ENCODE measurements at regions not wholly inside any gene's neighbourhood (a gene's known extent, or its start where the extent isn't known, plus 50 kb on each side); places are given as distances from the start of the nearest gene placed in this dataset.

DNA sequence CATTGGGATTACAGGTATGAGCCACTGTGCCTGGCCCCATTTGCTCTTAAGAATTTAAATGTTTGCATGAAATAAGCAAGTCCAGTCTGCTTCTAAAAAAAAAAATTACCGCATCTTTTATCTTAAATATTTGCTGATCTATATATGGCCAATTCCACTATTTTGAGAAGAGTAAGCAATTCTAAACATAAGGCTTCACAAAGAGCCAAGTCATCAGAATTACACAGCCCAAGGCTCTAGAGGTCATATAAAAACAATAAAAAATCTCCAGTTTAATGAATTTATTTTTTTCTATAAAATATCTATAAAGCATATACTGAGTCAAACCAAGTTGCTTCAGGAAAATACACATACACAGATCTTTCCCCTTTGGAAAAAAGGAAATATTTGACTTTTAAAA is 79.0 kb upstream of the CPNE8 start:
- TF ChIP-seq, protein P1, sequence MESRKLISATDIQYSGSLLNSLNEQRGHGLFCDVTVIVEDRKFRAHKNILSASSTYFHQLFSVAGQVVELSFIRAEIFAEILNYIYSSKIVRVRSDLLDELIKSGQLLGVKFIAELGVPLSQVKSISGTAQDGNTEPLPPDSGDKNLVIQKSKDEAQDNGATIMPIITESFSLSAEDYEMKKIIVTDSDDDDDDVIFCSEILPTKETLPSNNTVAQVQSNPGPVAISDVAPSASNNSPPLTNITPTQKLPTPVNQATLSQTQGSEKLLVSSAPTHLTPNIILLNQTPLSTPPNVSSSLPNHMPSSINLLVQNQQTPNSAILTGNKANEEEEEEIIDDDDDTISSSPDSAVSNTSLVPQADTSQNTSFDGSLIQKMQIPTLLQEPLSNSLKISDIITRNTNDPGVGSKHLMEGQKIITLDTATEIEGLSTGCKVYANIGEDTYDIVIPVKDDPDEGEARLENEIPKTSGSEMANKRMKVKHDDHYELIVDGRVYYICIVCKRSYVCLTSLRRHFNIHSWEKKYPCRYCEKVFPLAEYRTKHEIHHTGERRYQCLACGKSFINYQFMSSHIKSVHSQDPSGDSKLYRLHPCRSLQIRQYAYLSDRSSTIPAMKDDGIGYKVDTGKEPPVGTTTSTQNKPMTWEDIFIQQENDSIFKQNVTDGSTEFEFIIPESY (IDR thresholded peaks at IDR 0.05; ENCODE audit: extremely low read depth, insufficient replicate concordance, low read length) = no peak
- no peak for TF ChIP-seq YY1 (IDR thresholded peaks at IDR 0.05; ENCODE audit: extremely low read depth, insufficient replicate concordance, low read depth, low read length)
- no peak for TF ChIP-seq POLR2AphosphoS5 (IDR thresholded peaks at IDR 0.05; ENCODE audit: low read depth, low read length)
- TF ChIP-seq, protein P2, sequence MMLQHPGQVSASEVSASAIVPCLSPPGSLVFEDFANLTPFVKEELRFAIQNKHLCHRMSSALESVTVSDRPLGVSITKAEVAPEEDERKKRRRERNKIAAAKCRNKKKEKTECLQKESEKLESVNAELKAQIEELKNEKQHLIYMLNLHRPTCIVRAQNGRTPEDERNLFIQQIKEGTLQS (IDR thresholded peaks at IDR 0.05) = no peak
- TF ChIP-seq ELF1 (IDR thresholded peaks at IDR 0.05; ENCODE audit: borderline replicate concordance, low read depth) = no peak
- TF ChIP-seq, protein P3, sequence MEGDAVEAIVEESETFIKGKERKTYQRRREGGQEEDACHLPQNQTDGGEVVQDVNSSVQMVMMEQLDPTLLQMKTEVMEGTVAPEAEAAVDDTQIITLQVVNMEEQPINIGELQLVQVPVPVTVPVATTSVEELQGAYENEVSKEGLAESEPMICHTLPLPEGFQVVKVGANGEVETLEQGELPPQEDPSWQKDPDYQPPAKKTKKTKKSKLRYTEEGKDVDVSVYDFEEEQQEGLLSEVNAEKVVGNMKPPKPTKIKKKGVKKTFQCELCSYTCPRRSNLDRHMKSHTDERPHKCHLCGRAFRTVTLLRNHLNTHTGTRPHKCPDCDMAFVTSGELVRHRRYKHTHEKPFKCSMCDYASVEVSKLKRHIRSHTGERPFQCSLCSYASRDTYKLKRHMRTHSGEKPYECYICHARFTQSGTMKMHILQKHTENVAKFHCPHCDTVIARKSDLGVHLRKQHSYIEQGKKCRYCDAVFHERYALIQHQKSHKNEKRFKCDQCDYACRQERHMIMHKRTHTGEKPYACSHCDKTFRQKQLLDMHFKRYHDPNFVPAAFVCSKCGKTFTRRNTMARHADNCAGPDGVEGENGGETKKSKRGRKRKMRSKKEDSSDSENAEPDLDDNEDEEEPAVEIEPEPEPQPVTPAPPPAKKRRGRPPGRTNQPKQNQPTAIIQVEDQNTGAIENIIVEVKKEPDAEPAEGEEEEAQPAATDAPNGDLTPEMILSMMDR (IDR thresholded peaks at IDR 0.05 in 2 of 3, conservative IDR thresholded peaks at IDR 0.05 in 1 of 3; ENCODE audit: borderline replicate concordance in 1 of 3, insufficient read depth in 1 of 3, low read depth in 2 of 3, low read length in 2 of 3) = no peak
- TF ChIP-seq RAD21 (IDR thresholded peaks at IDR 0.05; ENCODE audit: low read depth) = no peak
- TF ChIP-seq SIN3A (IDR thresholded peaks at IDR 0.05; ENCODE audit: low read depth) = no peak
- TF ChIP-seq, protein P4, sequence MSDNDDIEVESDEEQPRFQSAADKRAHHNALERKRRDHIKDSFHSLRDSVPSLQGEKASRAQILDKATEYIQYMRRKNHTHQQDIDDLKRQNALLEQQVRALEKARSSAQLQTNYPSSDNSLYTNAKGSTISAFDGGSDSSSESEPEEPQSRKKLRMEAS (IDR thresholded peaks at IDR 0.05) = no peak
- no peak for TF ChIP-seq EGR1 (IDR thresholded peaks at IDR 0.05; ENCODE audit: low read depth)
- TF ChIP-seq CEBPB (IDR thresholded peaks at IDR 0.05; ENCODE audit: low read depth) = no peak
- TF ChIP-seq SRF (IDR thresholded peaks at IDR 0.05; ENCODE audit: low read depth) = no peak
- no peak for TF ChIP-seq EZH2 (IDR thresholded peaks at IDR 0.05)
- no peak for TF ChIP-seq SP1 (IDR thresholded peaks at IDR 0.05; ENCODE audit: low read depth)
- TF ChIP-seq ZFX (IDR thresholded peaks at IDR 0.05) = no peak
- no peak for TF ChIP-seq CBX3 (IDR thresholded peaks at IDR 0.05; ENCODE audit: low read depth)
- TF ChIP-seq TCF7L2 (IDR thresholded peaks at IDR 0.05; ENCODE audit: borderline replicate concordance, extremely low read depth, insufficient read depth, insufficient read length) = no peak
- TF ChIP-seq ZNF274 (IDR thresholded peaks at IDR 0.05; ENCODE audit: low read depth, low read length) = no peak
- TF ChIP-seq, protein P5, sequence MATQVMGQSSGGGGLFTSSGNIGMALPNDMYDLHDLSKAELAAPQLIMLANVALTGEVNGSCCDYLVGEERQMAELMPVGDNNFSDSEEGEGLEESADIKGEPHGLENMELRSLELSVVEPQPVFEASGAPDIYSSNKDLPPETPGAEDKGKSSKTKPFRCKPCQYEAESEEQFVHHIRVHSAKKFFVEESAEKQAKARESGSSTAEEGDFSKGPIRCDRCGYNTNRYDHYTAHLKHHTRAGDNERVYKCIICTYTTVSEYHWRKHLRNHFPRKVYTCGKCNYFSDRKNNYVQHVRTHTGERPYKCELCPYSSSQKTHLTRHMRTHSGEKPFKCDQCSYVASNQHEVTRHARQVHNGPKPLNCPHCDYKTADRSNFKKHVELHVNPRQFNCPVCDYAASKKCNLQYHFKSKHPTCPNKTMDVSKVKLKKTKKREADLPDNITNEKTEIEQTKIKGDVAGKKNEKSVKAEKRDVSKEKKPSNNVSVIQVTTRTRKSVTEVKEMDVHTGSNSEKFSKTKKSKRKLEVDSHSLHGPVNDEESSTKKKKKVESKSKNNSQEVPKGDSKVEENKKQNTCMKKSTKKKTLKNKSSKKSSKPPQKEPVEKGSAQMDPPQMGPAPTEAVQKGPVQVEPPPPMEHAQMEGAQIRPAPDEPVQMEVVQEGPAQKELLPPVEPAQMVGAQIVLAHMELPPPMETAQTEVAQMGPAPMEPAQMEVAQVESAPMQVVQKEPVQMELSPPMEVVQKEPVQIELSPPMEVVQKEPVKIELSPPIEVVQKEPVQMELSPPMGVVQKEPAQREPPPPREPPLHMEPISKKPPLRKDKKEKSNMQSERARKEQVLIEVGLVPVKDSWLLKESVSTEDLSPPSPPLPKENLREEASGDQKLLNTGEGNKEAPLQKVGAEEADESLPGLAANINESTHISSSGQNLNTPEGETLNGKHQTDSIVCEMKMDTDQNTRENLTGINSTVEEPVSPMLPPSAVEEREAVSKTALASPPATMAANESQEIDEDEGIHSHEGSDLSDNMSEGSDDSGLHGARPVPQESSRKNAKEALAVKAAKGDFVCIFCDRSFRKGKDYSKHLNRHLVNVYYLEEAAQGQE (IDR thresholded peaks at IDR 0.05; ENCODE audit: low read depth) = no peak
- no peak overlapping the region for H3K9ac ChIP-seq (ENCODE audit: low read length)
- POLR2A ChIA-PET = no interaction called here
- no peak for DNase-seq (ENCODE audit: low read depth, low spot score)
- H3K27me3 ChIP-seq (ENCODE audit: insufficient read depth, low read length) = no peaks in the 10 kb centered on the region
- CTCF ChIA-PET = no interaction called here
- no peak overlapping the region for H3K4me2 ChIP-seq (ENCODE audit: low read length)
- H3K27ac ChIP-seq (ENCODE audit: low read depth, low read length) = no peak overlapping the region
- no peaks in the 10 kb centered on the region for H4K20me1 ChIP-seq (ENCODE audit: insufficient read depth)
- ATAC-seq = no peak
- no peak overlapping the region for H3K4me3 ChIP-seq (replicated peaks in 1 of 2; ENCODE audit: low read depth in 1 of 2, low read length in 2 of 2)
- no TSS peak for BruUV-seq (replicated peaks)
- intact Hi-C loops (cut with micrococcal nuclease) = loop anchor here (5.0 kb wide), 1 partner anchor 137 kb away; no protein-coding TSS in a partner anchor
- no peak overlapping the region for H2AFZ ChIP-seq (ENCODE audit: low read depth, low read length, poor library complexity, severe bottlenecking)
- RAD21 ChIA-PET (ENCODE audit: low non-redundant PET in 1 of 2, low total read pairs in 2 of 2, uncharacterized antibody in 2 of 2, unreplicated experiment in 2 of 2) = no interaction called here
- H3K4me1 ChIP-seq (ENCODE audit: control insufficient read depth in 1 of 2, insufficient read depth in 2 of 2, low read length in 2 of 2) = no peaks in the 10 kb centered on the region
- peaks cover 0 to 5% of the 10 kb centered on the region in 2 experiments; a peak in 1 of 4 replicates for H3K9me3 ChIP-seq (ENCODE audit: control insufficient read depth in 1 of 2, insufficient read depth in 1 of 2, low read depth in 1 of 2, low read length in 2 of 2)
- H3K79me2 ChIP-seq (ENCODE audit: insufficient read depth, low read length) = no peaks in the 10 kb centered on the region
- no peaks in the 10 kb centered on the region; a peak in 1 of 4 replicates for H3K36me3 ChIP-seq (ENCODE audit: control insufficient read depth in 1 of 2, insufficient read depth in 2 of 2, low read length in 2 of 2)
- no peaks in the 10 kb centered on the region for H3K9me2 ChIP-seq (ENCODE audit: insufficient read depth)
